ENCODE measurements at regions not wholly inside any gene's neighbourhood (a gene's known extent, or its start where the extent isn't known, plus 50 kb on each side); places are given as distances from the start of the nearest gene placed in this dataset.

DNA sequence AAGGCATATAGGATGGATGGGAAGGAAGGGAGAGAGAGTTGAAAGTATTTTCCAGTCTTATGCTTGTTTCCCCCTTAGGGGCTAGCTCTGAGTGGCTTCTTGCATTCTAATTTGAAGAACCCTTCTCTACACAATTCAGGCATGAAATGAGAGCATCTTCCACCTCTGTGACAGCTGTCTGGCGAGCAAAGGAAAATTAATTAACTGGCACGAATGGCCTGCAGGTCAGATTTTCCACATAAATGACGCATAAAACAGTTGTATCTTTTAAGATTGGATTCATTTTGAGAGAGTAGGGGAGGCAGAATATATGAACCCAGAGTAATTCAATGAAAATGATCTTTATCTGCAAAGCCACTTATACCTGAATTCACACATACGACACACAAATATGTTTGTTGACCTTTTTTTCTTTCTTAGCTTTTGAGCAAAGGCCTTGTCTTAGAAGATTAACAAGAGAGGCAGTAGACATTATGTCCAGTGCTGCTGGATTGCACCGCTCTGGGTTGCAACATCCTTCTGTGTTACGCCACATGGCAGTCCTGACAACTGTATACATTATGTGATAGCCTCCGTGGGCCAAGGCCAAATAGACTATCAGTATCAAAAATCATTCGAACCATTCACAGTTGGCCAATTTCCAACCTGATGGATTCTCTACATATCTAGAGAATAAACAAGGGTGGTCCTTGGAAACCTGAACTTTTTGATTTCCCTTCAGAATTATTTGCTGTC, 173.0 kb upstream of the GOT2 start:
- Histone ChIP-seq H3F3A (ENCODE audit: insufficient read depth) (no peaks in the 10 kb centered on the region), H3K4me3 (ENCODE audit: insufficient read depth, low read length, poor library complexity, severe bottlenecking) (no peak overlapping the region), H2AFZ (ENCODE audit: low read depth, low read length, severe bottlenecking) (no peak overlapping the region), H3K79me2 (ENCODE audit: insufficient read depth, low read length) (no peaks in the 10 kb centered on the region), H3K27ac (ENCODE audit: low read depth, low read length) (no peak overlapping the region), H3K4me2 (ENCODE audit: low read depth, low read length, poor library complexity, severe bottlenecking) (no peak overlapping the region), H3K9me3 (ENCODE audit: insufficient read depth, low read length) (no peaks in the 10 kb centered on the region), H3K27me3 (ENCODE audit: low read length) (no peaks in the 10 kb centered on the region), H4K20me1 (ENCODE audit: low read depth, low read length) (no peaks in the 10 kb centered on the region), H3K9me2 (replicated peaks; ENCODE audit: insufficient read depth, low read length) (no peaks in the 10 kb centered on the region), H3K9ac (ENCODE audit: low read length) (no peak overlapping the region), H3K36me3 (ENCODE audit: low read length) (no peaks in the 10 kb centered on the region)
- TF ChIP-seq EZH2phosphoT487 (conservative IDR thresholded peaks at IDR 0.05; ENCODE audit: low read length), result no peak
- TF ChIP-seq, protein P1, sequence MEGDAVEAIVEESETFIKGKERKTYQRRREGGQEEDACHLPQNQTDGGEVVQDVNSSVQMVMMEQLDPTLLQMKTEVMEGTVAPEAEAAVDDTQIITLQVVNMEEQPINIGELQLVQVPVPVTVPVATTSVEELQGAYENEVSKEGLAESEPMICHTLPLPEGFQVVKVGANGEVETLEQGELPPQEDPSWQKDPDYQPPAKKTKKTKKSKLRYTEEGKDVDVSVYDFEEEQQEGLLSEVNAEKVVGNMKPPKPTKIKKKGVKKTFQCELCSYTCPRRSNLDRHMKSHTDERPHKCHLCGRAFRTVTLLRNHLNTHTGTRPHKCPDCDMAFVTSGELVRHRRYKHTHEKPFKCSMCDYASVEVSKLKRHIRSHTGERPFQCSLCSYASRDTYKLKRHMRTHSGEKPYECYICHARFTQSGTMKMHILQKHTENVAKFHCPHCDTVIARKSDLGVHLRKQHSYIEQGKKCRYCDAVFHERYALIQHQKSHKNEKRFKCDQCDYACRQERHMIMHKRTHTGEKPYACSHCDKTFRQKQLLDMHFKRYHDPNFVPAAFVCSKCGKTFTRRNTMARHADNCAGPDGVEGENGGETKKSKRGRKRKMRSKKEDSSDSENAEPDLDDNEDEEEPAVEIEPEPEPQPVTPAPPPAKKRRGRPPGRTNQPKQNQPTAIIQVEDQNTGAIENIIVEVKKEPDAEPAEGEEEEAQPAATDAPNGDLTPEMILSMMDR (IDR thresholded peaks at IDR 0.05; ENCODE audit: insufficient read depth, low read length, poor library complexity, severe bottlenecking), result no peak

DNA sequence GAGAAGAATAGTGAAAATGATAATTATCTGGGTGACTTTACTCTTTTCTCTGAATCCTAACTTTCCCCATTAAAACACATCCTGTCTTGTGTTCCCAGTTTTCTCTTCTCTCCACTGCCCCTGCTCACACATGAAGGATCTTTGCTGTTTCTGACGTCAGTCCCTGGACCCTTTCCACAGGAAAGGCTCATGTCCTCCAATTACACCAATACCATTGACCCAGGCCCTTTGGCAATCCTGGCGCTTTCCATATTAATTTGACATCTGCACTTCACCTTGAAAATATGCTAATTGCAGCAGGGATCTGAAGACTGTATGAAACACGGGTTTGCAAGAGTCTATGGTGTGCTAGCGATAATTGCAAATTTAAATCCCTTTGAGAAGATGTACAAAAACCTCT, 170.2 kb upstream of the GOT2 start:
- H3K36me3 ChIP-seq (ENCODE audit: low read length), result no peaks in the 10 kb centered on the region
- H3F3A ChIP-seq (ENCODE audit: insufficient read depth), result no peaks in the 10 kb centered on the region
- no peak overlapping the region for H2AFZ ChIP-seq (ENCODE audit: low read depth, low read length, severe bottlenecking)
- TF ChIP-seq, protein P1 (IDR thresholded peaks at IDR 0.05; ENCODE audit: insufficient read depth, low read length, poor library complexity, severe bottlenecking), result no peak
- TF ChIP-seq EZH2phosphoT487 (conservative IDR thresholded peaks at IDR 0.05; ENCODE audit: low read length), result no peak
- no peak overlapping the region for H3K27ac ChIP-seq (ENCODE audit: low read depth, low read length)
- H3K27me3 ChIP-seq (ENCODE audit: low read length), result no peaks in the 10 kb centered on the region
- H4K20me1 ChIP-seq (ENCODE audit: low read depth, low read length), result no peaks in the 10 kb centered on the region
- H3K79me2 ChIP-seq (ENCODE audit: insufficient read depth, low read length), result no peaks in the 10 kb centered on the region
- no peak overlapping the region for H3K4me3 ChIP-seq (ENCODE audit: insufficient read depth, low read length, poor library complexity, severe bottlenecking)
- H3K4me2 ChIP-seq (ENCODE audit: low read depth, low read length, poor library complexity, severe bottlenecking), result no peak overlapping the region
- H3K9ac ChIP-seq (ENCODE audit: low read length), result no peak overlapping the region
- H3K9me2 ChIP-seq (replicated peaks; ENCODE audit: insufficient read depth, low read length), result no peaks in the 10 kb centered on the region
- H3K9me3 ChIP-seq (ENCODE audit: insufficient read depth, low read length), result no peaks in the 10 kb centered on the region

DNA sequence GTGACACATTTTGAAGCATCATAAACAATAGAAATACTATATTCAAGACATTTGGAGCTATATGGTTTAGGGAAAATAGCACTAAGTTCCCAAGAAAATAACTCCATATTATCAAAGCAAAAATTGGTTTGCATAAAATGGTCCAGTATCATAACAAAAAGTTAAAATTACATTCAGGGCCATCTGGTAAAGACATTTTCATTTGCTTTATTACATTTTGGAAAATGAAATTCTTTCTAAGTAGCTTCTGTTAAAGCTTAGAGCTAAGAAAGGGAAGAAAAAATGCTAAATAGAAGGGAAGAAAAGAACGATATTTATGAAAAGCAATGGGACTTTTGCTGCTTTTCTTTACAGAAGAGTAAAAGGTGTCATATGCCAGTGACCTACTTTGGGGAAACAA, 155.4 kb upstream of the GOT2 start:
- no peaks in the 10 kb centered on the region for H3F3A ChIP-seq (ENCODE audit: insufficient read depth)
- TF ChIP-seq, protein P1 (IDR thresholded peaks at IDR 0.05; ENCODE audit: insufficient read depth, low read length, poor library complexity, severe bottlenecking), result no peak
- TF ChIP-seq EZH2phosphoT487 (conservative IDR thresholded peaks at IDR 0.05; ENCODE audit: low read length), result no peak
- H3K36me3 ChIP-seq (ENCODE audit: low read length), result no peaks in the 10 kb centered on the region
- no peak overlapping the region for H2AFZ ChIP-seq (ENCODE audit: low read depth, low read length, severe bottlenecking)
- H3K4me2 ChIP-seq (ENCODE audit: low read depth, low read length, poor library complexity, severe bottlenecking), result no peak overlapping the region
- no peaks in the 10 kb centered on the region for H3K27me3 ChIP-seq (ENCODE audit: low read length)
- no peaks in the 10 kb centered on the region for H4K20me1 ChIP-seq (ENCODE audit: low read depth, low read length)
- no peaks in the 10 kb centered on the region for H3K9me2 ChIP-seq (replicated peaks; ENCODE audit: insufficient read depth, low read length)
- no peak overlapping the region for H3K4me3 ChIP-seq (ENCODE audit: insufficient read depth, low read length, poor library complexity, severe bottlenecking)
- H3K27ac ChIP-seq (ENCODE audit: low read depth, low read length), result no peak overlapping the region
- no peaks in the 10 kb centered on the region for H3K79me2 ChIP-seq (ENCODE audit: insufficient read depth, low read length)
- H3K9ac ChIP-seq (ENCODE audit: low read length), result no peak overlapping the region
- no peaks in the 10 kb centered on the region for H3K9me3 ChIP-seq (ENCODE audit: insufficient read depth, low read length)

Measured in SU-DHL-6 (cell line).